ENCODE measurements at regions not wholly inside any gene's neighbourhood (a gene's known extent, or its start where the extent isn't known, plus 50 kb on each side); places are given as distances from the start of the nearest gene placed in this dataset.

GRCh38 chr5:12013351-12013750 is 109.1 kb upstream of the CTNND2 start (continued):
- TF ChIP-seq POLR2A (IDR thresholded peaks at IDR 0.05; ENCODE audit: control extremely low read depth in 1 of 2, low read depth in 2 of 2, low read length in 2 of 2): no peak
- no peak for TF ChIP-seq CBX5 (IDR thresholded peaks at IDR 0.05; ENCODE audit: low read depth, low read length)
- TF ChIP-seq POU5F1 (IDR thresholded peaks at IDR 0.05; ENCODE audit: low read depth, low read length): no peak
- no peak for TF ChIP-seq CREB1 (IDR thresholded peaks at IDR 0.05)
- TF ChIP-seq KDM4A (IDR thresholded peaks at IDR 0.05; ENCODE audit: low read depth, low read length, severe bottlenecking): no peak
- TF ChIP-seq TAF1 (IDR thresholded peaks at IDR 0.05; ENCODE audit: low read depth, low read length): no peak

Measured in H1 (cell line).